IMR-90 (cell line): ENCODE measurements at regions not wholly inside any gene's neighbourhood (a gene's known extent, or its start where the extent isn't known, plus 50 kb on each side); places are given as distances from the start of the nearest gene placed in this dataset.

Source experiments
- ATAC-seq: fragments of 200-7000 bp; cut with Tn5 transposase; 2 replicates; pipeline ENCODE4 v1.9.1; 2020; ENCODE audit warnings: low read depth, mild to moderate bottlenecking, moderate library complexity
- BruUV-seq: library from RNA; stranded (reverse); fragments of 400-500 nt; replicated peaks from 2 replicates; lab custom pipeline; 2021; lab: Mats Ljungman, UMichigan
- CTCF ChIA-PET: fragments of 300-600 bp; formaldehyde crosslinking; extraction: SDS; loops from one replicate; lab custom pipeline; 2021; ENCODE audit warnings: antibody characterized with exemption; lab: Yijun Ruan, JAX
- POLR2A ChIA-PET: fragments of 300-600 bp; sonication (Branson Sonifier 250); formaldehyde crosslinking; loops from one replicate; lab custom pipeline; 2022; ENCODE audit warnings: antibody characterized with exemption; ENCODE audit not compliant: unreplicated experiment; lab: Charles Lee
- DNase-seq: peaks from one replicate; pipeline ENCODE4 v3.0.0; 2013
- H2AFZ ChIP-seq: replicated peaks from 2 replicates; pipeline ENCODE3; 2013; ENCODE audit warnings: low read length, mild to moderate bottlenecking; ENCODE audit not compliant: poor library complexity
- H2AK5ac ChIP-seq: 2 replicates; pipeline ENCODE4 v1.6.1; 2013; ENCODE audit warnings: low read depth, low read length, inconsistent platforms
- H2AK9ac ChIP-seq: replicated peaks from 2 replicates; pipeline ENCODE3; 2013; ENCODE audit warnings: mild to moderate bottlenecking, low read depth, low read length, moderate library complexity; ENCODE audit not compliant: poor library complexity
- H2BK120ac ChIP-seq: 2 replicates; pipeline ENCODE4 v1.6.1; 2013; ENCODE audit warnings: low read depth, low read length, inconsistent platforms
- H2BK15ac ChIP-seq: 3 replicates; pipeline ENCODE4 v1.6.1; 2013; ENCODE audit warnings: low read depth, low read length, inconsistent platforms
- H2BK20ac ChIP-seq: 2 replicates; pipeline ENCODE4 v1.6.1; 2013; ENCODE audit warnings: low read depth, mild to moderate bottlenecking, inconsistent platforms, low read length, moderate library complexity
- H2BK5ac ChIP-seq: 2 replicates; pipeline ENCODE4 v1.6.1; 2013; ENCODE audit warnings: mild to moderate bottlenecking, low read depth, low read length, inconsistent platforms; ENCODE audit not compliant: poor library complexity, severe bottlenecking
- H3K14ac ChIP-seq: replicated peaks from 2 replicates; pipeline ENCODE4 v1.6.1; 2013; ENCODE audit warnings: low read depth, low read length, inconsistent platforms
- H3K18ac ChIP-seq: 2 replicates; pipeline ENCODE4 v1.6.1; 2013; ENCODE audit warnings: low read depth, low read length, control low read depth
- H3K23ac ChIP-seq: 2 replicates; pipeline ENCODE4 v1.6.1; 2013; ENCODE audit warnings: low read depth, low read length, inconsistent platforms
- H3K27ac ChIP-seq: 2 replicates; pipeline ENCODE4 v1.5.1; 2013; ENCODE audit warnings: mild to moderate bottlenecking, control low read depth, low read length; ENCODE audit not compliant: insufficient read depth
- H3K27me3 ChIP-seq: 2 replicates; pipeline ENCODE4 v1.6.1; 2013; ENCODE audit warnings: low read length; ENCODE audit not compliant: control insufficient read depth, insufficient read depth
- H3K36me3 ChIP-seq: 2 replicates; pipeline ENCODE4 v1.6.1; 2013; ENCODE audit warnings: low read length, mixed read lengths; ENCODE audit not compliant: control insufficient read depth, insufficient read depth
- H3K4ac ChIP-seq: 2 replicates; pipeline ENCODE4 v1.6.1; 2013; ENCODE audit warnings: low read depth, low read length, inconsistent platforms
- H3K4me1 ChIP-seq: 2 replicates; pipeline ENCODE4 v1.6.1; 2013; ENCODE audit warnings: low read length, mixed read lengths; ENCODE audit not compliant: control insufficient read depth, insufficient read depth
- H3K4me2 ChIP-seq: 2 replicates; pipeline ENCODE4 v1.6.1; 2013; ENCODE audit warnings: low read depth, mild to moderate bottlenecking, control low read depth, low read length, moderate library complexity
- H3K4me3 ChIP-seq: 2 replicates; pipeline ENCODE4 v1.5.1; 2013; ENCODE audit warnings: low read depth, mild to moderate bottlenecking, control low read depth, low read length, moderate library complexity; ENCODE audit not compliant: insufficient read depth
- H3K56ac ChIP-seq: 2 replicates; pipeline ENCODE4 v1.6.1; 2013; ENCODE audit warnings: low read length, inconsistent platforms; ENCODE audit not compliant: insufficient read depth; ENCODE audit errors: extremely low read depth
- H3K79me1 ChIP-seq, 2 experiments: 2 replicates each; pipeline ENCODE4 v1.6.1; 2013; ENCODE audit warnings: low read length in 2 of 2, inconsistent platforms in 1 of 2, low read depth in 1 of 2
- H3K9ac ChIP-seq: 2 replicates; pipeline ENCODE4 v1.6.1; 2013; ENCODE audit warnings: low read depth, low read length, control low read depth
- H3K9me1 ChIP-seq: 2 replicates; pipeline ENCODE4 v1.6.1; 2013; ENCODE audit warnings: low read length, inconsistent platforms; ENCODE audit not compliant: insufficient read depth
- H3K9me3 ChIP-seq: 2 replicates; pipeline ENCODE4 v1.6.1; 2013; ENCODE audit warnings: low read length; ENCODE audit not compliant: control insufficient read depth, insufficient read depth
- H4K20me1 ChIP-seq: 2 replicates; pipeline ENCODE4 v1.6.1; 2013; ENCODE audit warnings: low read length, inconsistent platforms; ENCODE audit not compliant: insufficient read depth
- H4K5ac ChIP-seq: 2 replicates; pipeline ENCODE4 v1.6.1; 2013; ENCODE audit warnings: mild to moderate bottlenecking, low read depth, low read length, control low read depth
- H4K8ac ChIP-seq, 2 experiments: 2 replicates each; pipeline ENCODE4 v1.6.1; 2013; ENCODE audit warnings: low read depth in 2 of 2, low read length in 2 of 2, control low read depth in 1 of 2, inconsistent platforms in 1 of 2
- H4K91ac ChIP-seq: 2 replicates; pipeline ENCODE4 v1.6.1; 2013; ENCODE audit warnings: low read depth, low read length, inconsistent platforms; ENCODE audit not compliant: insufficient read depth
- BHLHE40 ChIP-seq: fragments of 150-350 bp; IDR thresholded peaks from 2 replicates; pipeline ENCODE4 v1.6.1; 2016; ENCODE audit warnings: mild to moderate bottlenecking, low read depth, low read length
- CEBPB ChIP-seq: IDR thresholded peaks from 2 replicates; pipeline ENCODE4 v1.6.1; 2012; ENCODE audit warnings: low read depth, low read length, improper control_type of control experiment
- FOS ChIP-seq: fragments of 150-350 bp; IDR thresholded peaks from 2 replicates; pipeline ENCODE4 v1.6.1; 2016; ENCODE audit warnings: low read depth, low read length
- MAFK ChIP-seq: IDR thresholded peaks from 2 replicates; pipeline ENCODE4 v1.6.1; 2012; ENCODE audit warnings: low read depth, low read length, improper control_type of control experiment
- MXI1 ChIP-seq: IDR thresholded peaks from 2 replicates; pipeline ENCODE4 v1.6.1; 2012; ENCODE audit warnings: low read depth, mild to moderate bottlenecking, low read length, moderate library complexity, borderline replicate concordance
- NFE2L2 ChIP-seq: fragments of 150-350 bp; IDR thresholded peaks from 2 replicates; pipeline ENCODE4 v1.6.1; 2016; ENCODE audit warnings: low read depth, mild to moderate bottlenecking, low read length
- SMC3 ChIP-seq: fragments of 150-350 bp; IDR thresholded peaks from 2 replicates; pipeline ENCODE4 v1.6.1; 2016; ENCODE audit warnings: low read depth, mild to moderate bottlenecking, antibody characterized with exemption, low read length, moderate library complexity
- WGBS, 2 experiments: methylation state at CpG; one replicate each; pipeline versions ENCODE4 v1.1.5 to v1.1.7; 2013; ENCODE audit warnings: missing lambda C conversion rate in 2 of 2; ENCODE audit not compliant: insufficient read length in 1 of 2; ENCODE audit errors: extremely low coverage in 2 of 2; 5-methylcytosine and 5-hydroxymethylcytosine counted together
- dilution Hi-C: fragments of 300-500 bp; cut with HindIII; formaldehyde crosslinking; loops from one replicate; pipeline ENCODE4 v1.14.3; 2018; ENCODE audit warnings: low sequenced_read_pairs; ENCODE audit not compliant: unreplicated experiment
- in situ Hi-C: fragments of 300-500 bp; cut with MboI; formaldehyde crosslinking; loops from 3 replicates; pipeline ENCODE4 v1.14.3; 2019; ENCODE audit warnings: low sequenced_read_pairs, inconsistent platforms, mixed read lengths
- intact Hi-C: fragments of 100-400 bp; cut with micrococcal nuclease; formaldehyde crosslinking; loops from 2 replicates; pipeline ENCODE4 v1.10.0; 2022
- TF ChIP-seq, protein P1 (sequence below): fragments of 150-350 bp; IDR thresholded peaks from 2 replicates; pipeline ENCODE4 v1.6.1; 2017; ENCODE audit warnings: mild to moderate bottlenecking, antibody characterized with exemption, low read length, low read depth
- TF ChIP-seq, protein P2 (sequence below): conservative IDR thresholded peaks from 2 replicates; pipeline ENCODE4 v1.5.1; 2012; ENCODE audit warnings: mild to moderate bottlenecking, low read depth, low read length, improper control_type of control experiment
- TF ChIP-seq, protein P3 (sequence below): fragments of 150-350 bp; IDR thresholded peaks from 2 replicates; pipeline ENCODE4 v1.6.1; 2016; ENCODE audit warnings: low read depth, mild to moderate bottlenecking, low read length, moderate library complexity, borderline replicate concordance

DNA sequence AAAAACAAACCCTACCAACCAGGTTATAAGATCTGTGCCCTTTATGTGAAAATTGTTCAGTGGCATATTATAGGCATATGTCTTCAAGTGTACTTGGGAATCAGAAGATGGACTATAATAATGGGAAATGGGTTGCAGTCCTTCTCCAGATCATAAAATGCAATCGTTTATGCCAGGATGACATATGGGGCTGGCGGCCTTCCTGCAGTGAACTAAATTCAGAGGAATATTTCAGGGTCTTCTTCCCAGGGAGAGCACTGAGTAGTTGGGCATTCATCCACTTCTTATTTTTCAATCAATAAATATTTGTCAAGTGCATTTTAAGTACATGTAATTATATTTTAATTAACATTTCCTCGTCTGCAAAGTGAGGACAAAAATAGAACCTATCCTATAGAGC is 176.2 kb upstream of the CNR1 start:
- no peak overlapping the region for H3K23ac ChIP-seq
- H3K14ac ChIP-seq = no peak overlapping the region
- dilution Hi-C loops (no loop called here), intact Hi-C loops (no loop called here), in situ Hi-C loops (no loop called here)
- no peaks in the 10 kb centered on the region for H3K79me1 ChIP-seq
- H2BK15ac ChIP-seq = no peak overlapping the region
- no peak overlapping the region for H2BK5ac ChIP-seq
- no peak overlapping the region for H3K56ac ChIP-seq
- no peak overlapping the region for H3K4ac ChIP-seq
- no peak overlapping the region for H2AK9ac ChIP-seq
- H4K8ac ChIP-seq = no peak overlapping the region
- BruUV-seq = no TSS peak
- POLR2A ChIA-PET = no interaction called here
- WGBS, 2 experiments = no CpG with 5 or more reads among the region's 3 CpGs
- no peak overlapping the region for H3K4me3 ChIP-seq
- no peak overlapping the region for H3K27ac ChIP-seq
- TF ChIP-seq MXI1 (no peak), BHLHE40 (no peak), FOS (no peak), MAFK (no peak), CEBPB (no peak), SMC3 (no peak), NFE2L2 (no peak)
- TF ChIP-seq, protein P1, sequence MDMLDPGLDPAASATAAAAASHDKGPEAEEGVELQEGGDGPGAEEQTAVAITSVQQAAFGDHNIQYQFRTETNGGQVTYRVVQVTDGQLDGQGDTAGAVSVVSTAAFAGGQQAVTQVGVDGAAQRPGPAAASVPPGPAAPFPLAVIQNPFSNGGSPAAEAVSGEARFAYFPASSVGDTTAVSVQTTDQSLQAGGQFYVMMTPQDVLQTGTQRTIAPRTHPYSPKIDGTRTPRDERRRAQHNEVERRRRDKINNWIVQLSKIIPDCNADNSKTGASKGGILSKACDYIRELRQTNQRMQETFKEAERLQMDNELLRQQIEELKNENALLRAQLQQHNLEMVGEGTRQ = no peak
- TF ChIP-seq, protein P2, sequence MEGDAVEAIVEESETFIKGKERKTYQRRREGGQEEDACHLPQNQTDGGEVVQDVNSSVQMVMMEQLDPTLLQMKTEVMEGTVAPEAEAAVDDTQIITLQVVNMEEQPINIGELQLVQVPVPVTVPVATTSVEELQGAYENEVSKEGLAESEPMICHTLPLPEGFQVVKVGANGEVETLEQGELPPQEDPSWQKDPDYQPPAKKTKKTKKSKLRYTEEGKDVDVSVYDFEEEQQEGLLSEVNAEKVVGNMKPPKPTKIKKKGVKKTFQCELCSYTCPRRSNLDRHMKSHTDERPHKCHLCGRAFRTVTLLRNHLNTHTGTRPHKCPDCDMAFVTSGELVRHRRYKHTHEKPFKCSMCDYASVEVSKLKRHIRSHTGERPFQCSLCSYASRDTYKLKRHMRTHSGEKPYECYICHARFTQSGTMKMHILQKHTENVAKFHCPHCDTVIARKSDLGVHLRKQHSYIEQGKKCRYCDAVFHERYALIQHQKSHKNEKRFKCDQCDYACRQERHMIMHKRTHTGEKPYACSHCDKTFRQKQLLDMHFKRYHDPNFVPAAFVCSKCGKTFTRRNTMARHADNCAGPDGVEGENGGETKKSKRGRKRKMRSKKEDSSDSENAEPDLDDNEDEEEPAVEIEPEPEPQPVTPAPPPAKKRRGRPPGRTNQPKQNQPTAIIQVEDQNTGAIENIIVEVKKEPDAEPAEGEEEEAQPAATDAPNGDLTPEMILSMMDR = no peak
- TF ChIP-seq, protein P3, sequence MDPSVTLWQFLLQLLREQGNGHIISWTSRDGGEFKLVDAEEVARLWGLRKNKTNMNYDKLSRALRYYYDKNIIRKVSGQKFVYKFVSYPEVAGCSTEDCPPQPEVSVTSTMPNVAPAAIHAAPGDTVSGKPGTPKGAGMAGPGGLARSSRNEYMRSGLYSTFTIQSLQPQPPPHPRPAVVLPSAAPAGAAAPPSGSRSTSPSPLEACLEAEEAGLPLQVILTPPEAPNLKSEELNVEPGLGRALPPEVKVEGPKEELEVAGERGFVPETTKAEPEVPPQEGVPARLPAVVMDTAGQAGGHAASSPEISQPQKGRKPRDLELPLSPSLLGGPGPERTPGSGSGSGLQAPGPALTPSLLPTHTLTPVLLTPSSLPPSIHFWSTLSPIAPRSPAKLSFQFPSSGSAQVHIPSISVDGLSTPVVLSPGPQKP = no peak
- no peak overlapping the region for H3K18ac ChIP-seq
- H2AFZ ChIP-seq = no peak overlapping the region
- H2BK20ac ChIP-seq = no peak overlapping the region
- no peaks in the 10 kb centered on the region for H4K20me1 ChIP-seq
- no peak overlapping the region for H2AK5ac ChIP-seq
- H3K9me3 ChIP-seq = 0 out of 2 replicates have a peak, but pooled peaks cover 2% of the 10 kb centered on the region
- H3K27me3 ChIP-seq = no peaks in the 10 kb centered on the region
- H3K9ac ChIP-seq = no peak overlapping the region
- ATAC-seq = no peak
- no peaks in the 10 kb centered on the region for H3K4me1 ChIP-seq
- H3K9me1 ChIP-seq = no peaks in the 10 kb centered on the region
- H4K91ac ChIP-seq = no peak overlapping the region
- H3K4me2 ChIP-seq = no peak overlapping the region
- CTCF ChIA-PET = no interaction called here
- no peak overlapping the region for H4K5ac ChIP-seq
- no peaks in the 10 kb centered on the region for H3K36me3 ChIP-seq
- no peak overlapping the region for H2BK120ac ChIP-seq
- DNase-seq = no peak
